OCI-LY1 (cell line): ENCODE measurements at regions not wholly inside any gene's neighbourhood (a gene's known extent, or its start where the extent isn't known, plus 50 kb on each side); places are given as distances from the start of the nearest gene placed in this dataset.

Source experiments
- CTCF ChIP-seq: fragments of 200-600 bp; sonication (generic), shearing (Covaris generic); IDR thresholded peaks from 2 replicates; pipeline ENCODE4 v1.5.1; 2017; ENCODE audit warnings: mild to moderate bottlenecking, antibody characterized with exemption, low read length, moderate library complexity, mixed read lengths
- EZH2 ChIP-seq: fragments of 200-600 bp; sonication (generic), shearing (Covaris generic); IDR thresholded peaks from 2 replicates; pipeline ENCODE4 v1.8.0; 2017; ENCODE audit warnings: borderline replicate concordance, mixed run types, mild to moderate bottlenecking, antibody characterized with exemption, low read length, moderate library complexity, mixed read lengths

- TF ChIP-seq CTCF (no peak), EZH2 (no peak)
Observed at GRCh38 chr4:64799751-64800150, 390.5 kb upstream of the TECRL start.
